ENCODE measurements at regions not wholly inside any gene's neighbourhood (a gene's known extent, or its start where the extent isn't known, plus 50 kb on each side); places are given as distances from the start of the nearest gene placed in this dataset.
"Not testable (repeated sequence)": the region's sequence is repeated elsewhere in the genome, so short reads cannot be mapped to it uniquely, and the experiment has no call there.

GRCh38 chr1:147062956-147063355 lies 109.3 kb downstream of the PRKAB2 start:
- DNase-seq (ENCODE audit: low spot score) = no peak

GRCh38 chr1:147061880-147062279 lies 110.4 kb downstream of the PRKAB2 start:
- not testable (repeated sequence) for DNase-seq (ENCODE audit: low spot score)

- DNase-seq (ENCODE audit: low spot score) = no peak
Measured at GRCh38 chr1:147053269-147053668, 115.1 kb downstream of the NBPF12 start.

GRCh38 chr1:147052677-147053076 lies 114.6 kb downstream of the NBPF12 start:
- no peak for DNase-seq (ENCODE audit: low spot score)

- no peak for DNase-seq (ENCODE audit: low spot score)
Measured at GRCh38 chr1:147052143-147052542, 114.0 kb downstream of the NBPF12 start.

GRCh38 chr1:147051136-147051535 lies 113.0 kb downstream of the NBPF12 start:
- no peak for DNase-seq (ENCODE audit: low spot score)

GRCh38 chr1:147050654-147051053 lies 112.5 kb downstream of the NBPF12 start:
- no peak for DNase-seq (ENCODE audit: low spot score)

GRCh38 chr1:147046863-147047394 lies 108.8 kb downstream of the NBPF12 start:
- not testable (repeated sequence) for DNase-seq (ENCODE audit: low spot score)

GRCh38 chr1:147046189-147046862 lies 108.2 kb downstream of the NBPF12 start:
- no peak for DNase-seq (ENCODE audit: low spot score)
